NCI-H510A (cell line): ENCODE measurements at regions not wholly inside any gene's neighbourhood (a gene's known extent, or its start where the extent isn't known, plus 50 kb on each side); places are given as distances from the start of the nearest gene placed in this dataset.

Experiments
- DNase-seq: peaks from one replicate; lab custom pipeline; 2025; lab: John Stamatoyannopoulos, UW

DNA sequence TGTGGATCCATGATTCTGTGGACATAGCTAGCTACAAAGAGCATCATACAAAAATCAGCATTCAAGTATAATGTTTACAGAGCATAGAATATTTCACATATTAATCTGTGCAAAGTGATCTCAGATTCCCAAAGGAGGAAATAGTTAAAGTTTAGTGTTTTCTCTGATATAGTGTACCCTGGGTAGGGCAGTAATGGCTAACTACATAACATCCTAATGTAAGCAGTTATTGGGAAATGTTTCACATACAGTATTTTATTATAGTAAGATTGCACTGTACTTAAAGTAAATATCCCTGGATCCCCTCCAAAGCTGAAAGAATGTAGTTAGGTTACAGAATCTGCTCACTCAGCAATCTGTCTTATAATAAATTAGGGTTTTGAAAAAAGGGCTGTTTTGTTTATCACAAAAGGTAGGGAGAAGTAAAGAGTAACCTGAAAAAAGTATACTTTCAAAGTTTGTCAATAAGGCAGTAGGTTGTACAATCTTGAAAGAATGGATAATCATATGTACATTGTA lies 52.5 kb upstream of the SMARCA2 start:
- DNase-seq, result no peak

DNA sequence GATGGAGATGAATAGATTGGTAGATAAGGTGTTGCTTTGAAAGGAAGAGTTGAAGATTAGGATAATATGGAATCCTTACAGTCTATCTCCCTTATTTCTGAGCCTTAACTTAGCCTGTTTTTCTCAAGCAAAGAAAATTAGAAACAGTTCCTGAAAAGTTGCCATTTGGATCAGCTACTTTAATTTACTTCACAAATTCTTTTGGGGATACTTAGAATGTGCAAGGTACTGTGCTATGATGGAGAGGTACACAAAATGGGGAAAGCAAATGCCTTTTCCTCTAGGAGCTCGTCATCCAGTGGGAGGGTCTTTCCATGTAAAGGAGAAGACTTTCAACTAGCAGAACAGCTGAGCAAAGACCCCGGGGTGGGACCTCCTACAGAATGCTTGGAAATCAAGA lies 51.1 kb upstream of the SMARCA2 start:
- no peak for DNase-seq
